ENCODE measurements at regions not wholly inside any gene's neighbourhood (a gene's known extent, or its start where the extent isn't known, plus 50 kb on each side); places are given as distances from the start of the nearest gene placed in this dataset.

DNA sequence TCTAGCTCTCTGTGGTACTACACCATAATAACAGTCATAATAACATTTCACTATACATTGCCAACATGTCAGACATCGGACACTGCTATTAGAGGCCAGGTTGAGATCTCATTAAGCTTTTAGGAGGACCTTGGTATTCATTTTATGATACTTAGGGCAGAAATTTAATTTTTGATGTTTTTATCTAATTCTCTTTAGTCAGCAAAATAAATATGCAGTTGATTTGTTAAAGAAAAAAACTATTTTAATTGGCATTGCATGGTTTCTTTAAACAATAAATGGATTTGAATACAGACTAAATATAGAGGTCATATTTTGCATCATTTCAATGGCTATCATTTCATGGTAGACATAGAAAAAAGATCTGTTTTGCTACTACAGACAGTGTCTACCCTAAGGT lies 308.7 kb downstream of the PRDM5 start:
- FAIRE-seq (no peak), DNase-seq (ENCODE audit: low read depth in 1 of 2, low spot score in 1 of 2) (no peak), ATAC-seq (no peak)
- no peaks in the 10 kb centered on the region for H3K9me3 ChIP-seq
- H3K27ac ChIP-seq = no peak overlapping the region
- TF ChIP-seq, protein P1, sequence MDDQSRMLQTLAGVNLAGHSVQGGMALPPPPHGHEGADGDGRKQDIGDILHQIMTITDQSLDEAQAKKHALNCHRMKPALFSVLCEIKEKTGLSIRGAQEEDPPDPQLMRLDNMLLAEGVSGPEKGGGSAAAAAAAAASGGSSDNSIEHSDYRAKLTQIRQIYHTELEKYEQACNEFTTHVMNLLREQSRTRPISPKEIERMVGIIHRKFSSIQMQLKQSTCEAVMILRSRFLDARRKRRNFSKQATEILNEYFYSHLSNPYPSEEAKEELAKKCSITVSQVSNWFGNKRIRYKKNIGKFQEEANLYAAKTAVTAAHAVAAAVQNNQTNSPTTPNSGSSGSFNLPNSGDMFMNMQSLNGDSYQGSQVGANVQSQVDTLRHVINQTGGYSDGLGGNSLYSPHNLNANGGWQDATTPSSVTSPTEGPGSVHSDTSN (IDR thresholded peaks at IDR 0.05) = no peak
- no peak for TF ChIP-seq HEYL (CRISPR knock-in tag; IDR thresholded peaks at IDR 0.05)
- peak; percentile 69 for TF ChIP-seq MAFK (IDR thresholded peaks at IDR 0.05; ENCODE audit: partially characterized antibody)
- TF ChIP-seq PHF8 (IDR thresholded peaks at IDR 0.05; ENCODE audit: borderline replicate concordance, low read depth) = no peak
- TF ChIP-seq, protein P2, sequence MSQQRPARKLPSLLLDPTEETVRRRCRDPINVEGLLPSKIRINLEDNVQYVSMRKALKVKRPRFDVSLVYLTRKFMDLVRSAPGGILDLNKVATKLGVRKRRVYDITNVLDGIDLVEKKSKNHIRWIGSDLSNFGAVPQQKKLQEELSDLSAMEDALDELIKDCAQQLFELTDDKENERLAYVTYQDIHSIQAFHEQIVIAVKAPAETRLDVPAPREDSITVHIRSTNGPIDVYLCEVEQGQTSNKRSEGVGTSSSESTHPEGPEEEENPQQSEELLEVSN (IDR thresholded peaks at IDR 0.05; ENCODE audit: borderline replicate concordance, low read depth) = no peak
- CTCF ChIA-PET = no interaction called here
- 32% methylated on average over 1 of the region's 1 CpG for WGBS (ENCODE audit: missing lambda C conversion rate)
- H3K4me3 ChIP-seq = no peak overlapping the region
- POLR2A ChIA-PET = no interaction called here
- H3K4me1 ChIP-seq = no peaks in the 10 kb centered on the region
- no peak overlapping the region for H3K4me2 ChIP-seq

DNA sequence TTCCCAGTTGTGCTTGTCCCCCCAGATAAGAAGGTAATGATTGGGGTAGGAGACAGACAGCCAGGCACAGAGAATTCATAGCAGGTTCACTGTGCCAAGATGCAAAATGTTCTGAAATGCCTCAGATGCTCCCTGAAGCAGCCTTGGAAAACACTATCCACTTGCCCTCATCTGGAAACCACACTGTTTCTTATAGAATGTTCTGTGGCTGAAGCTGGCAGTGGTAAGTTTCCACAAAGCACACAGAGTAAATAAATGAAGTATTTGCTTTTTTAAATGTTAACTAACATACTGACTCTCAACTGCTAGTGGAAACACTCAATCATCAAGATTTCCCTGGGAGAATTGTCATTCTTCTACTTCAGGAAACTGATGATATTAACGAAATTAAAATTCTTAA lies 311.4 kb downstream of the PRDM5 start:
- Histone ChIP-seq H3K27ac (no peak overlapping the region), H3K4me2 (no peak overlapping the region), H3K4me1 (no peaks in the 10 kb centered on the region), H3K4me3 (no peak overlapping the region), H3K9me3 (no peaks in the 10 kb centered on the region)
- FAIRE-seq (no peak), DNase-seq (ENCODE audit: low read depth in 1 of 2, low spot score in 1 of 2) (no peak), ATAC-seq (no peak)
- 10% methylated on average over 1 of the region's 1 CpG for WGBS (ENCODE audit: missing lambda C conversion rate)
- ChIA-PET POLR2A (no interaction called here), CTCF (no interaction called here)
- TF ChIP-seq RAD21 (conservative IDR thresholded peaks at IDR 0.05 in 1 of 2, IDR thresholded peaks at IDR 0.05 in 1 of 2) (no peak), POLR2AphosphoS2 (conservative IDR thresholded peaks at IDR 0.05; ENCODE audit: low read length) (no peak), POLR2A (IDR thresholded peaks at IDR 0.05; ENCODE audit: low read length) (no peak), FOSB (CRISPR knock-in tag; IDR thresholded peaks at IDR 0.05) (no peak), NFE2L2 (conservative IDR thresholded peaks at IDR 0.05; ENCODE audit: low read length) (no peak)
- TF ChIP-seq, protein P1 (IDR thresholded peaks at IDR 0.05) = no peak

DNA sequence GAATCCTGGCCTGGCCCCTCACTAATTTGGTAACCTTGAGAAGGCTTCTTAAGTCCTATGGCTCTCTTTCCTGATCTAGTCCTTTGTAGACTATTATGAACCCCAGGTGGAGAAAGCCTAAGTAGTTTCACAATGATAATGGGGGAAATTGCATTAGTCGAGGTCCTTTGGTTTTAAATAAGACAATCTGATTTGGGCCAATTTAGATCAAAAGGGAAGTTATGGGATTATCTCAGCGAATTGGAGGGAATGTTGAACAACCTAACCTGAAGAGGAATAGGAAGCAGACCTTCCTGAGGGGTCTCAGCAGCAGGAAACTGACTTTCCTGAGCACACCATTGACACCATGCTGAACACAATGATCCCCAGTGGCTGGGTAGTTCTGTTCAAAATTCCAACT lies 331.5 kb downstream of the PRDM5 start:
- Histone ChIP-seq H3K9me3 (no peaks in the 10 kb centered on the region), H3K4me3 (no peak overlapping the region), H3K4me1 (no peaks in the 10 kb centered on the region), H3K27ac (no peak overlapping the region), H3K4me2 (no peak overlapping the region)
- DNase-seq (ENCODE audit: low read depth in 1 of 2, low spot score in 1 of 2) = no peak
- POLR2A ChIA-PET = no interaction called here
- 0% methylated on average over 2 of the region's 2 CpGs for WGBS (ENCODE audit: missing lambda C conversion rate)
- TF ChIP-seq MYC (IDR thresholded peaks at IDR 0.05; ENCODE audit: borderline replicate concordance, low read length) (no peak), MAFK (IDR thresholded peaks at IDR 0.05; ENCODE audit: partially characterized antibody) (no peak), HOXB13 (CRISPR knock-in tag; IDR thresholded peaks at IDR 0.05; ENCODE audit: low read depth) (no peak), SMC3 (IDR thresholded peaks at IDR 0.05) (no peak), JUN (IDR thresholded peaks at IDR 0.05) (no peak), BCL3 (IDR thresholded peaks at IDR 0.05) (no peak), RAD21 (conservative IDR thresholded peaks at IDR 0.05 in 1 of 2, IDR thresholded peaks at IDR 0.05 in 1 of 2) (no peak), ESRRA (IDR thresholded peaks at IDR 0.05; ENCODE audit: borderline replicate concordance, low read length) (no peak), ZFP36 (IDR thresholded peaks at IDR 0.05; ENCODE audit: borderline replicate concordance, partially characterized antibody) (no peak), RFX5 (IDR thresholded peaks at IDR 0.05) (no peak), FOSL2 (IDR thresholded peaks at IDR 0.05) (no peak), FOSL2 (CRISPR knock-in tag; IDR thresholded peaks at IDR 0.05) (no peak), MAZ (IDR thresholded peaks at IDR 0.05; ENCODE audit: borderline replicate concordance, low read depth, low read length) (no peak), ZSCAN20 (CRISPR knock-in tag; IDR thresholded peaks at IDR 0.05) (no peak), RARB (CRISPR knock-in tag; IDR thresholded peaks at IDR 0.05) (no peak), KDM5A (IDR thresholded peaks at IDR 0.05) (no peak), SREBF2 (IDR thresholded peaks at IDR 0.05) (no peak)
- TF ChIP-seq, protein P3, sequence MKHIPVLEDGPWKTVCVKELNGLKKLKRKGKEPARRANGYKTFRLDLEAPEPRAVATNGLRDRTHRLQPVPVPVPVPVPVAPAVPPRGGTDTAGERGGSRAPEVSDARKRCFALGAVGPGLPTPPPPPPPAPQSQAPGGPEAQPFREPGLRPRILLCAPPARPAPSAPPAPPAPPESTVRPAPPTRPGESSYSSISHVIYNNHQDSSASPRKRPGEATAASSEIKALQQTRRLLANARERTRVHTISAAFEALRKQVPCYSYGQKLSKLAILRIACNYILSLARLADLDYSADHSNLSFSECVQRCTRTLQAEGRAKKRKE (CRISPR knock-in tag; IDR thresholded peaks at IDR 0.05; ENCODE audit: low read depth) = no peak
- no peak for ATAC-seq
- CTCF ChIA-PET = no interaction called here
- FAIRE-seq = no peak

Data from A549 (cell line).